ENCODE measurements at regions not wholly inside any gene's neighbourhood (a gene's known extent, or its start where the extent isn't known, plus 50 kb on each side); places are given as distances from the start of the nearest gene placed in this dataset.

DNA sequence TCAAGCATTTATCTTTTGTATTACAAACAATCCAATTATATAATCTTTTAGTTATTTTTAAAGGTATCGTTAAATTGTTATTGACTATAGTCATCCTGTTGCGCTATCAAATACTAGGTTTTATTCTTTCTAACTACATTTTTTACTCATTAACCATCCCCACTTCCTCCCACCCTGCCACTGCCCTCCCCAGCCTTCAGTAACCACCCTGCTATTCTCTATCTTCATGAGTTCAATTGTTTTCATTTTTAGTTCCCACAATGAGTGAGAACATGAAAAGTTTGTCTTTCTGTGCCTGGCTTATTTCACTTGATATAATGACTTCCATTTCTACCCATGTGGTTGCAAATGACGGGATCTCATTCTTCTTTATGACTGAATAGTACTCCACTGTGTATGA is 94.1 kb upstream of the MYOCD start:
- Mint-ChIP-seq H3K4me1 (ENCODE audit: insufficient read depth, unreplicated experiment) (no peaks in the 10 kb centered on the region), H3K27me3 (ENCODE audit: insufficient read depth, unreplicated experiment) (peaks cover 11% of the 10 kb centered on the region), H3K4me3 (ENCODE audit: unreplicated experiment) (no peak overlapping the region), H3K36me3 (ENCODE audit: insufficient read depth, unreplicated experiment) (no peaks in the 10 kb centered on the region), H3K27ac (ENCODE audit: low read depth, unreplicated experiment) (no peak overlapping the region), H3K9me3 (ENCODE audit: unreplicated experiment) (no peaks in the 10 kb centered on the region)
- no peak for DNase-seq (ENCODE audit: unreplicated experiment)
- TF ChIP-seq, protein P1, sequence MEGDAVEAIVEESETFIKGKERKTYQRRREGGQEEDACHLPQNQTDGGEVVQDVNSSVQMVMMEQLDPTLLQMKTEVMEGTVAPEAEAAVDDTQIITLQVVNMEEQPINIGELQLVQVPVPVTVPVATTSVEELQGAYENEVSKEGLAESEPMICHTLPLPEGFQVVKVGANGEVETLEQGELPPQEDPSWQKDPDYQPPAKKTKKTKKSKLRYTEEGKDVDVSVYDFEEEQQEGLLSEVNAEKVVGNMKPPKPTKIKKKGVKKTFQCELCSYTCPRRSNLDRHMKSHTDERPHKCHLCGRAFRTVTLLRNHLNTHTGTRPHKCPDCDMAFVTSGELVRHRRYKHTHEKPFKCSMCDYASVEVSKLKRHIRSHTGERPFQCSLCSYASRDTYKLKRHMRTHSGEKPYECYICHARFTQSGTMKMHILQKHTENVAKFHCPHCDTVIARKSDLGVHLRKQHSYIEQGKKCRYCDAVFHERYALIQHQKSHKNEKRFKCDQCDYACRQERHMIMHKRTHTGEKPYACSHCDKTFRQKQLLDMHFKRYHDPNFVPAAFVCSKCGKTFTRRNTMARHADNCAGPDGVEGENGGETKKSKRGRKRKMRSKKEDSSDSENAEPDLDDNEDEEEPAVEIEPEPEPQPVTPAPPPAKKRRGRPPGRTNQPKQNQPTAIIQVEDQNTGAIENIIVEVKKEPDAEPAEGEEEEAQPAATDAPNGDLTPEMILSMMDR (IDR thresholded peaks at IDR 0.05; ENCODE audit: unreplicated experiment) = no peak
- intact Hi-C loops (cut with micrococcal nuclease) = no loop called here
- BruUV-seq (replicated peaks) = no TSS peak
- POLR2A ChIA-PET = no interaction called here
- CTCF ChIA-PET = no interaction called here

DNA sequence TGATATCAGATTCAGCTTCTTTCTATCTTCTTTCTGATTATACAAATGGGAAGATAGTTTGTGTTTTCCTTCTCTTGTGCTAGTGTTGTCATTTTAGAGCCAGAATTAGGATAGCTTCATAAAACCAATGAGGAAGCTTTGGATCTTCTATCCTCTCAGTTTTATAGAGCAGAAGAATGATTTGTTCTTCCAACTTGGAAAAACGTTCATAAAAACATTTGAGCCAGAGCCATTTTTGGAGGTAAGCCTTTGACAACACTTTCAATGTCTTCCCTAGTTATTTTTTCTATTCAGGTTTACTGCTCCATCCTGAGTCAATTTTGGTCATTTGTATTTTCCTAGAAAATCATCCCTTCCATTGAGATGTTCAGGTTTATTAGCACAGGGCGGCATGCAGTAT is 91.2 kb upstream of the MYOCD start:
- ChIA-PET POLR2A (interaction anchor here (0.6 kb wide), 1 partner anchor 189 kb away, joined by 3 read pairs; no protein-coding TSS in a partner anchor), CTCF (interaction anchor here (0.6 to 0.7 kb wide), 2 partner anchors 30 to 36 kb away, joined by 3 read pairs; no protein-coding TSS in a partner anchor)
- H3K36me3 Mint-ChIP-seq (ENCODE audit: insufficient read depth, unreplicated experiment) = no peaks in the 10 kb centered on the region
- H3K4me3 Mint-ChIP-seq (ENCODE audit: unreplicated experiment) = no peak overlapping the region
- DNase-seq (ENCODE audit: unreplicated experiment) = no peak
- TF ChIP-seq, protein P1 (IDR thresholded peaks at IDR 0.05; ENCODE audit: unreplicated experiment) = no peak
- H3K27ac Mint-ChIP-seq (ENCODE audit: low read depth, unreplicated experiment) = no peak overlapping the region
- no peaks in the 10 kb centered on the region for H3K9me3 Mint-ChIP-seq (ENCODE audit: unreplicated experiment)
- intact Hi-C loops (cut with micrococcal nuclease) = no loop called here
- H3K27me3 Mint-ChIP-seq (ENCODE audit: insufficient read depth, unreplicated experiment) = peaks cover 32% of the 10 kb centered on the region
- no TSS peak for BruUV-seq (replicated peaks)
- no peaks in the 10 kb centered on the region for H3K4me1 Mint-ChIP-seq (ENCODE audit: insufficient read depth, unreplicated experiment)

DNA sequence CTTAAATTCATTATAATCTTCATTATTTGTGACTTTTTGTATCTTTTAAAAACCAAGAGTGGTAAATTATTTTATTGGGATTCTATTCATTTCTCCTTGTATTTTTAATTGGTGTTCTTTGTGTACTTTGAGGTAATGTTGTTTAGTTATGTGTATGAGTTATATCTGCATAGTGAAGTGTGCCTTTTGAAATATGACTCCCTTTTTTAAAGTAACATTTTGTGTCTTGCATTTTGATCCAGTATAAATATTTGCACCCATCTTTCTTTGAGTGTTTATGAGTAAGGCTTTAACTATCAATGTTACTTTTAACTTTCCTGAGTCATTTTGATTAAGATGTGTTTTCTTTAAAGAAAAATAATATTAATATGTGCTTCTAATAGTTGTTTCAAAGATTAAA is 90.0 kb upstream of the MYOCD start:
- no TSS peak for BruUV-seq (replicated peaks)
- Mint-ChIP-seq H3K36me3 (ENCODE audit: insufficient read depth, unreplicated experiment) (no peaks in the 10 kb centered on the region), H3K27ac (ENCODE audit: low read depth, unreplicated experiment) (no peak overlapping the region), H3K4me3 (ENCODE audit: unreplicated experiment) (no peak overlapping the region), H3K4me1 (ENCODE audit: insufficient read depth, unreplicated experiment) (no peaks in the 10 kb centered on the region), H3K27me3 (ENCODE audit: insufficient read depth, unreplicated experiment) (peaks cover 43% of the 10 kb centered on the region), H3K9me3 (ENCODE audit: unreplicated experiment) (no peaks in the 10 kb centered on the region)
- ChIA-PET POLR2A (no interaction called here), CTCF (interaction anchor here (0.6 kb wide), 3 partner anchors 18 to 125 kb away, joined by 3 to 4 read pairs (median 3); no protein-coding TSS in a partner anchor)
- intact Hi-C loops (cut with micrococcal nuclease) = no loop called here
- TF ChIP-seq, protein P1 (IDR thresholded peaks at IDR 0.05; ENCODE audit: unreplicated experiment) = no peak
- no peak for DNase-seq (ENCODE audit: unreplicated experiment)

DNA sequence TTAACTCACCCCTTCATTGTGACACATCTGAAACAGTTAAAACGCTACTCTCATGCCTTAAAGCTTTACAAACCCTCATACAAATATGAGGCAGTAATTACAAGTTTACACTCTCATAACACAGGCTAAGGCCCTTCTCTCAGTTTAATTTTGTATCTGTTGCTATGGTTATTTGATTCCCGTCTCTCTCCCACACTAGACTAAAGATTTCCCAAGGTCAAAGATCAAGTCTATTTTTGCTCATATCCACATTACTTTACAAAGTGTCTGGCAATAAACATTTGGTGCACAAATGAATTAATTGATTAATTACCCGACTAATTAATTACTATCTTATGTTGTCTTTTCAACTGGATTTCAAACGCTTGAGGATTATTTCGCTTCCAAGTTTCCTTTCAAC is 86.4 kb upstream of the MYOCD start:
- H3K4me3 Mint-ChIP-seq (ENCODE audit: unreplicated experiment) = no peak overlapping the region
- no peaks in the 10 kb centered on the region for H3K36me3 Mint-ChIP-seq (ENCODE audit: insufficient read depth, unreplicated experiment)
- H3K4me1 Mint-ChIP-seq (ENCODE audit: insufficient read depth, unreplicated experiment) = no peaks in the 10 kb centered on the region
- no TSS peak for BruUV-seq (replicated peaks)
- H3K9me3 Mint-ChIP-seq (ENCODE audit: unreplicated experiment) = peaks cover 8% of the 10 kb centered on the region
- TF ChIP-seq, protein P1 (IDR thresholded peaks at IDR 0.05; ENCODE audit: unreplicated experiment) = no peak
- H3K27ac Mint-ChIP-seq (ENCODE audit: low read depth, unreplicated experiment) = no peak overlapping the region
- intact Hi-C loops (cut with micrococcal nuclease) = no loop called here
- ChIA-PET CTCF (no interaction called here), POLR2A (no interaction called here)
- peaks cover 63% of the 10 kb centered on the region for H3K27me3 Mint-ChIP-seq (ENCODE audit: insufficient read depth, unreplicated experiment)
- no peak for DNase-seq (ENCODE audit: unreplicated experiment)

All from MCF 10A (cell line).